ENCODE measurements at regions not wholly inside any gene's neighbourhood (a gene's known extent, or its start where the extent isn't known, plus 50 kb on each side); places are given as distances from the start of the nearest gene placed in this dataset.

DNA sequence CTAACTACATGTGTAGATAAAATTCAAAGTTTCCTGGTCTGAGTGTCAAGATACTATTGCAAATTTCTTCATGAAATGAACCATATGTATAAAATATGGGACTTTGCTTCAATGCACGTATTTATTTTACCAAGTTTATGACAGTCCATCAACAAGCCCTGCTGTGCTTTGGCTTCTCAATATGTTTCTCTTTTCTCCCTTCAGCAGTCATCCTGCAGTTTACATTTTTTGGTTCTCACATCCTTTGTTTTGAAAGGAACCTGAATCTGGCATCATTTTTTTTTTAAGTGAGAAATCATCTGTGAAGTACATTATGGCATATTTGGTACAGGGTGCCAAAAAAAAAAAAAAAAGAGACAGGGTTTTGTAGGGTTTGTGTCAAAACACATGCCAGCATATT is 65.1 kb downstream of the YIPF5 start:
- ChIA-PET CTCF (no interaction called here), POLR2A (no interaction called here)
- no peaks in the 10 kb centered on the region for H3K4me1 Mint-ChIP-seq (ENCODE audit: low read depth, unreplicated experiment)
- H3K36me3 Mint-ChIP-seq (ENCODE audit: insufficient read depth, unreplicated experiment) = no peaks in the 10 kb centered on the region
- no peaks in the 10 kb centered on the region for H3K4me1 ChIP-seq
- no TSS peak for BruUV-seq (replicated peaks)
- H3K27me3 Mint-ChIP-seq (ENCODE audit: insufficient read depth, unreplicated experiment) = no peaks in the 10 kb centered on the region
- TF ChIP-seq, protein P1, sequence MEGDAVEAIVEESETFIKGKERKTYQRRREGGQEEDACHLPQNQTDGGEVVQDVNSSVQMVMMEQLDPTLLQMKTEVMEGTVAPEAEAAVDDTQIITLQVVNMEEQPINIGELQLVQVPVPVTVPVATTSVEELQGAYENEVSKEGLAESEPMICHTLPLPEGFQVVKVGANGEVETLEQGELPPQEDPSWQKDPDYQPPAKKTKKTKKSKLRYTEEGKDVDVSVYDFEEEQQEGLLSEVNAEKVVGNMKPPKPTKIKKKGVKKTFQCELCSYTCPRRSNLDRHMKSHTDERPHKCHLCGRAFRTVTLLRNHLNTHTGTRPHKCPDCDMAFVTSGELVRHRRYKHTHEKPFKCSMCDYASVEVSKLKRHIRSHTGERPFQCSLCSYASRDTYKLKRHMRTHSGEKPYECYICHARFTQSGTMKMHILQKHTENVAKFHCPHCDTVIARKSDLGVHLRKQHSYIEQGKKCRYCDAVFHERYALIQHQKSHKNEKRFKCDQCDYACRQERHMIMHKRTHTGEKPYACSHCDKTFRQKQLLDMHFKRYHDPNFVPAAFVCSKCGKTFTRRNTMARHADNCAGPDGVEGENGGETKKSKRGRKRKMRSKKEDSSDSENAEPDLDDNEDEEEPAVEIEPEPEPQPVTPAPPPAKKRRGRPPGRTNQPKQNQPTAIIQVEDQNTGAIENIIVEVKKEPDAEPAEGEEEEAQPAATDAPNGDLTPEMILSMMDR (IDR thresholded peaks at IDR 0.05; ENCODE audit: insufficient read depth in 1 of 2, low read depth in 1 of 2, low read length in 1 of 2, severe bottlenecking in 1 of 2, unreplicated experiment in 1 of 2) = no peak
- H3K4me3 Mint-ChIP-seq (ENCODE audit: unreplicated experiment) = no peak overlapping the region
- no peaks in the 10 kb centered on the region for H3K36me3 ChIP-seq (ENCODE audit: control insufficient read depth, insufficient read depth, low read length)
- no peak overlapping the region for H3K4me3 ChIP-seq (ENCODE audit: low read depth, low read length)
- intact Hi-C loops (cut with micrococcal nuclease; ENCODE audit: unreplicated experiment) = no loop called here
- no peaks in the 10 kb centered on the region for H3K9me3 ChIP-seq
- DNase-seq = no peak
- no peaks in the 10 kb centered on the region for H3K9me3 Mint-ChIP-seq (ENCODE audit: unreplicated experiment)
- H3K27ac Mint-ChIP-seq (ENCODE audit: unreplicated experiment) = no peak overlapping the region
- no peaks in the 10 kb centered on the region for H3K27me3 ChIP-seq (replicated peaks; ENCODE audit: control insufficient read depth, insufficient read depth, low read length)

DNA sequence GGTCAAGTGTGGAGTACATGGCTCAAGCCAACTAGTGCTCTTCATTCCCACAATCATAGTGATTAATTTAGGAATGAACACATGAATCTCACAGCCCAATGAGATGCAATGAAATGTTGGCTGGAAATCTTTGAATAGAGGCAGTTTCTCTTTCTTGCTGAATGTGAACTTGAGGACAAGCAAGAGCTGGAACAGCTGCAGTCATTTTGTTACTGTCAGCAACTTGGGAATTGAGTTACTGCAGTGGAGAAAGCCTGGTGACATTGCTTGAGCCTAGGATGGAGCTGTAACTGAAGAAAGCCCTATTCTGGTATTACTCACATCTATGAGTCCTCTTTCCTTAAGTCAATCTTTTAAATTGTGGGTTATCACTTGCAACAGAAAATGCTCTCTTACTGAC is 62.3 kb downstream of the YIPF5 start:
- Mint-ChIP-seq H3K27ac (ENCODE audit: unreplicated experiment) (no peak overlapping the region), H3K27me3 (ENCODE audit: insufficient read depth, unreplicated experiment) (no peaks in the 10 kb centered on the region), H3K4me1 (ENCODE audit: low read depth, unreplicated experiment) (no peaks in the 10 kb centered on the region), H3K4me3 (ENCODE audit: unreplicated experiment) (no peak overlapping the region), H3K9me3 (ENCODE audit: unreplicated experiment) (no peaks in the 10 kb centered on the region), H3K36me3 (ENCODE audit: insufficient read depth, unreplicated experiment) (no peaks in the 10 kb centered on the region)
- ChIA-PET CTCF (no interaction called here), POLR2A (no interaction called here)
- Histone ChIP-seq H3K4me1 (no peaks in the 10 kb centered on the region), H3K9me3 (no peaks in the 10 kb centered on the region), H3K36me3 (ENCODE audit: control insufficient read depth, insufficient read depth, low read length) (no peaks in the 10 kb centered on the region), H3K27me3 (replicated peaks; ENCODE audit: control insufficient read depth, insufficient read depth, low read length) (no peaks in the 10 kb centered on the region), H3K4me3 (ENCODE audit: low read depth, low read length) (no peak overlapping the region)
- intact Hi-C loops (cut with micrococcal nuclease; ENCODE audit: unreplicated experiment) = no loop called here
- TF ChIP-seq, protein P1 (IDR thresholded peaks at IDR 0.05; ENCODE audit: insufficient read depth in 1 of 2, low read depth in 1 of 2, low read length in 1 of 2, severe bottlenecking in 1 of 2, unreplicated experiment in 1 of 2) = no peak
- DNase-seq = no peak
- BruUV-seq (replicated peaks) = no TSS peak

Data from Caco-2 (cell line).